HepG2 (cell line): ENCODE measurements at regions not wholly inside any gene's neighbourhood (a gene's known extent, or its start where the extent isn't known, plus 50 kb on each side); places are given as distances from the start of the nearest gene placed in this dataset.

Experiments
- ATAC-seq: fragments of 200-7000 bp; cut with Tn5 transposase; 3 replicates; pipeline ENCODE4 v1.9.1; 2020; ENCODE audit warnings: mild to moderate bottlenecking, moderate library complexity
- BruUV-seq: library from RNA; stranded (reverse); fragments of 400-500 nt; replicated peaks from 2 replicates; lab custom pipeline; 2021; lab: Mats Ljungman, UMichigan
- CTCF ChIA-PET: fragments of 300-600 bp; formaldehyde crosslinking; extraction: SDS; loops from one replicate; lab custom pipeline; 2021; ENCODE audit warnings: low total read pairs, inconsistent platforms, low intra/inter-chr PET ratio; lab: Yijun Ruan, JAX
- POLR2A ChIA-PET: fragments of 350-600 bp; sonication (Branson Sonifier 250); formaldehyde crosslinking; loops from one replicate; lab custom pipeline; 2020; ENCODE audit warnings: antibody characterized with exemption, inconsistent platforms; lab: Yijun Ruan, JAX
- DNase-seq: peaks from one replicate; pipeline ENCODE4 v3.0.0-alpha.2; 2015; ENCODE audit warnings: low spot score
- FAIRE-seq: peaks from 3 replicates; lab custom pipeline; 2011; peaks lifted over from hg19 to GRCh38; lab: Jason Lieb, UNC
- H2AFZ ChIP-seq: one replicate; pipeline ENCODE4 v1.6.1; 2011; ENCODE audit warnings: low read length, inconsistent platforms
- H3K27ac ChIP-seq: fragments of 300-600 bp; 3 replicates; pipeline ENCODE4 v1.8.0; 2011; ENCODE audit warnings: mixed run types, mild to moderate bottlenecking, mixed read lengths, low read length, inconsistent platforms; ENCODE audit not compliant: insufficient read depth; ENCODE audit errors: extremely low read length
- H3K27me3 ChIP-seq, 2 experiments: fragments of 200-600 bp in 1 of 2; 2 replicates in 1 of 2; 3 replicates in 1 of 2; pipeline versions ENCODE4 v1.6.0 to v1.8.0; 2011; ENCODE audit warnings: low read length in 2 of 2, mild to moderate bottlenecking in 2 of 2, moderate library complexity in 2 of 2, inconsistent platforms in 1 of 2; ENCODE audit not compliant: insufficient read depth in 2 of 2, control insufficient read depth in 1 of 2
- H3K36me3 ChIP-seq, 2 experiments: fragments of 200-600 bp in 1 of 2; replicated peaks in 1 of 2; 2 replicates in 1 of 2; 3 replicates in 1 of 2; pipeline versions ENCODE4 v1.5.1 to v1.8.0; 2011; ENCODE audit warnings: low read length in 2 of 2, inconsistent platforms in 1 of 2; ENCODE audit not compliant: insufficient read depth in 2 of 2, control insufficient read depth in 1 of 2
- H3K4me1 ChIP-seq: 2 replicates; pipeline ENCODE4 v1.5.1; 2012; ENCODE audit warnings: low read length, inconsistent platforms; ENCODE audit not compliant: insufficient read depth
- H3K4me2 ChIP-seq: 2 replicates; pipeline ENCODE4 v1.6.0; 2011; ENCODE audit warnings: low read depth, low read length, inconsistent platforms
- H3K4me3 ChIP-seq, 3 experiments: fragments of 200-600 bp in 1 of 3; sonication (generic), shearing (Covaris generic) in 1 of 3; replicated peaks in 1 of 3; 2 replicates each; pipeline ENCODE4 v1.5.1; 2011 to 2016; ENCODE audit warnings: low read length in 3 of 3, inconsistent platforms in 2 of 3, low read depth in 2 of 3, mild to moderate bottlenecking in 2 of 3, control low read depth in 1 of 3, mixed read lengths in 1 of 3; ENCODE audit not compliant: insufficient read depth in 1 of 3
- H3K79me2 ChIP-seq: one replicate; pipeline ENCODE4 v1.6.1; 2011; ENCODE audit warnings: low read length, inconsistent platforms; ENCODE audit not compliant: insufficient read depth
- H3K9ac ChIP-seq: 2 replicates; pipeline ENCODE4 v1.6.0; 2011; ENCODE audit warnings: mild to moderate bottlenecking, low read depth, low read length, inconsistent platforms; ENCODE audit not compliant: insufficient read depth
- H3K9me3 ChIP-seq: 2 replicates; pipeline ENCODE4 v1.5.1; 2012; ENCODE audit warnings: mild to moderate bottlenecking, low read length
- H4K20me1 ChIP-seq: 2 replicates; pipeline ENCODE4 v1.6.0; 2011; ENCODE audit warnings: inconsistent platforms, mild to moderate bottlenecking, low read length, moderate library complexity; ENCODE audit not compliant: insufficient read depth
- AKAP8 ChIP-seq: sonication (generic); formaldehyde crosslinking; IDR thresholded peaks from 2 replicates; pipeline ENCODE4 v1.5.1; 2020; ENCODE audit warnings: mild to moderate bottlenecking, missing genetic modification reagents
- FLYWCH1 ChIP-seq: sonication (generic); formaldehyde crosslinking; IDR thresholded peaks from 2 replicates; pipeline ENCODE4 v1.8.1; 2023; ENCODE audit warnings: mild to moderate bottlenecking, missing genetic modification reagents
- KDM3A ChIP-seq: IDR thresholded peaks from 2 replicates; pipeline ENCODE4 v1.6.1; 2018; ENCODE audit warnings: low read depth, missing compliant biosample characterization
- POLR2G ChIP-seq: fragments of 200-400 bp; formaldehyde crosslinking; IDR thresholded peaks from 2 replicates; pipeline ENCODE4 v1.6.1; 2018; ENCODE audit warnings: mild to moderate bottlenecking, low read depth, low read length, moderate library complexity
- SNAPC5 ChIP-seq: sonication (generic); formaldehyde crosslinking; IDR thresholded peaks from 2 replicates; pipeline ENCODE4 v1.8.1; 2023; ENCODE audit warnings: mild to moderate bottlenecking, missing genetic modification reagents, borderline replicate concordance
- ZNF235 ChIP-seq: sonication (generic); formaldehyde crosslinking; IDR thresholded peaks from 2 replicates; pipeline ENCODE4 v1.8.1; 2023; ENCODE audit warnings: mild to moderate bottlenecking, missing genetic modification reagents, borderline replicate concordance
- WGBS: methylation state at CpG from one replicate; pipeline ENCODE4 v1.1.6; 2017; ENCODE audit warnings: low lambda C conversion rate; 5-methylcytosine and 5-hydroxymethylcytosine counted together
- in situ Hi-C: cut with HindIII; loops from 2 replicates; pipeline ENCODE4 v1.10.0; 2017; ENCODE audit warnings: low pct_unique_long_range_greater_than_20kb; ENCODE audit not compliant: extremely low pct_ligation_motif_present
- intact Hi-C: fragments of 100-400 bp; cut with micrococcal nuclease; formaldehyde crosslinking; loops from one replicate; pipeline ENCODE4 v1.10.0; 2022; ENCODE audit not compliant: unreplicated experiment
- TF ChIP-seq, protein P1 (sequence below): sonication (generic); formaldehyde crosslinking; IDR thresholded peaks from 2 replicates; pipeline ENCODE4 v1.5.1; 2020; ENCODE audit warnings: missing genetic modification reagents, mild to moderate bottlenecking, borderline replicate concordance
- TF ChIP-seq, protein P2 (sequence below): sonication (generic); formaldehyde crosslinking; conservative IDR thresholded peaks from 2 replicates; pipeline ENCODE4 v1.8.1; 2023; ENCODE audit warnings: missing genetic modification reagents
- TF ChIP-seq, protein P3 (sequence below): sonication (generic); formaldehyde crosslinking; IDR thresholded peaks from 2 replicates; pipeline ENCODE4 v1.8.0; 2022; ENCODE audit warnings: mild to moderate bottlenecking, missing genetic modification reagents; ENCODE audit not compliant: insufficient replicate concordance
- TF ChIP-seq, protein P4 (sequence below): sonication (generic); formaldehyde crosslinking; IDR thresholded peaks from 2 replicates; pipeline ENCODE4 v1.4.0; 2020; ENCODE audit warnings: missing genetic modification reagents, borderline replicate concordance
- TF ChIP-seq, protein P5 (sequence below): IDR thresholded peaks from 2 replicates; pipeline ENCODE4 v1.6.1; 2012; ENCODE audit warnings: inconsistent platforms

GRCh38 chr9:16134351-16134750 is 581.5 kb downstream of the CCDC171 start (continued):
- TF ChIP-seq, protein P1, sequence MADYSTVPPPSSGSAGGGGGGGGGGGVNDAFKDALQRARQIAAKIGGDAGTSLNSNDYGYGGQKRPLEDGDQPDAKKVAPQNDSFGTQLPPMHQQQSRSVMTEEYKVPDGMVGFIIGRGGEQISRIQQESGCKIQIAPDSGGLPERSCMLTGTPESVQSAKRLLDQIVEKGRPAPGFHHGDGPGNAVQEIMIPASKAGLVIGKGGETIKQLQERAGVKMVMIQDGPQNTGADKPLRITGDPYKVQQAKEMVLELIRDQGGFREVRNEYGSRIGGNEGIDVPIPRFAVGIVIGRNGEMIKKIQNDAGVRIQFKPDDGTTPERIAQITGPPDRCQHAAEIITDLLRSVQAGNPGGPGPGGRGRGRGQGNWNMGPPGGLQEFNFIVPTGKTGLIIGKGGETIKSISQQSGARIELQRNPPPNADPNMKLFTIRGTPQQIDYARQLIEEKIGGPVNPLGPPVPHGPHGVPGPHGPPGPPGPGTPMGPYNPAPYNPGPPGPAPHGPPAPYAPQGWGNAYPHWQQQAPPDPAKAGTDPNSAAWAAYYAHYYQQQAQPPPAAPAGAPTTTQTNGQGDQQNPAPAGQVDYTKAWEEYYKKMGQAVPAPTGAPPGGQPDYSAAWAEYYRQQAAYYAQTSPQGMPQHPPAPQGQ: no peak
- no peak for TF ChIP-seq ZNF235 (CRISPR knock-in tag)
- TF ChIP-seq, all 625 proteins: peak for 0

GRCh38 chr9:16135968-16136367 is 583.1 kb downstream of the CCDC171 start:
- no peaks in the 10 kb centered on the region for H3K9me3 ChIP-seq
- no peak overlapping the region for H3K27ac ChIP-seq
- CTCF ChIA-PET: no interaction called here
- no peak overlapping the region for H3K9ac ChIP-seq
- no peak overlapping the region for H3K4me3 ChIP-seq
- H3K4me2 ChIP-seq: no peak overlapping the region
- in situ Hi-C loops: loop anchor here (25.0 kb wide), 1 partner anchor 249 kb away; no protein-coding TSS in a partner anchor
- no peak for ATAC-seq
- POLR2A ChIA-PET: no interaction called here
- no peaks in the 10 kb centered on the region for H3K79me2 ChIP-seq
- no peaks in the 10 kb centered on the region for H3K4me1 ChIP-seq
- no TSS peak for BruUV-seq
- DNase-seq: no peak
- H3K27me3 ChIP-seq: no peaks in the 10 kb centered on the region
- WGBS: no CpG with 5 or more reads among the region's 1 CpG
- no peak for FAIRE-seq
- H4K20me1 ChIP-seq: no peaks in the 10 kb centered on the region
- H2AFZ ChIP-seq: no peak overlapping the region
- no peaks in the 10 kb centered on the region for H3K36me3 ChIP-seq
- intact Hi-C loops: no loop called here
- TF ChIP-seq POLR2G (no peak), FLYWCH1 (CRISPR knock-in tag) (no peak), AKAP8 (CRISPR knock-in tag) (no peak), SNAPC5 (CRISPR knock-in tag) (no peak), KDM3A (CRISPR knock-in tag) (no peak)
- TF ChIP-seq, protein P2, sequence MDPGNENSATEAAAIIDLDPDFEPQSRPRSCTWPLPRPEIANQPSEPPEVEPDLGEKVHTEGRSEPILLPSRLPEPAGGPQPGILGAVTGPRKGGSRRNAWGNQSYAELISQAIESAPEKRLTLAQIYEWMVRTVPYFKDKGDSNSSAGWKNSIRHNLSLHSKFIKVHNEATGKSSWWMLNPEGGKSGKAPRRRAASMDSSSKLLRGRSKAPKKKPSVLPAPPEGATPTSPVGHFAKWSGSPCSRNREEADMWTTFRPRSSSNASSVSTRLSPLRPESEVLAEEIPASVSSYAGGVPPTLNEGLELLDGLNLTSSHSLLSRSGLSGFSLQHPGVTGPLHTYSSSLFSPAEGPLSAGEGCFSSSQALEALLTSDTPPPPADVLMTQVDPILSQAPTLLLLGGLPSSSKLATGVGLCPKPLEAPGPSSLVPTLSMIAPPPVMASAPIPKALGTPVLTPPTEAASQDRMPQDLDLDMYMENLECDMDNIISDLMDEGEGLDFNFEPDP (CRISPR knock-in tag): no peak
- TF ChIP-seq, protein P3, sequence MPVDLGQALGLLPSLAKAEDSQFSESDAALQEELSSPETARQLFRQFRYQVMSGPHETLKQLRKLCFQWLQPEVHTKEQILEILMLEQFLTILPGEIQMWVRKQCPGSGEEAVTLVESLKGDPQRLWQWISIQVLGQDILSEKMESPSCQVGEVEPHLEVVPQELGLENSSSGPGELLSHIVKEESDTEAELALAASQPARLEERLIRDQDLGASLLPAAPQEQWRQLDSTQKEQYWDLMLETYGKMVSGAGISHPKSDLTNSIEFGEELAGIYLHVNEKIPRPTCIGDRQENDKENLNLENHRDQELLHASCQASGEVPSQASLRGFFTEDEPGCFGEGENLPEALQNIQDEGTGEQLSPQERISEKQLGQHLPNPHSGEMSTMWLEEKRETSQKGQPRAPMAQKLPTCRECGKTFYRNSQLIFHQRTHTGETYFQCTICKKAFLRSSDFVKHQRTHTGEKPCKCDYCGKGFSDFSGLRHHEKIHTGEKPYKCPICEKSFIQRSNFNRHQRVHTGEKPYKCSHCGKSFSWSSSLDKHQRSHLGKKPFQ: no peak
- TF ChIP-seq, protein P4, sequence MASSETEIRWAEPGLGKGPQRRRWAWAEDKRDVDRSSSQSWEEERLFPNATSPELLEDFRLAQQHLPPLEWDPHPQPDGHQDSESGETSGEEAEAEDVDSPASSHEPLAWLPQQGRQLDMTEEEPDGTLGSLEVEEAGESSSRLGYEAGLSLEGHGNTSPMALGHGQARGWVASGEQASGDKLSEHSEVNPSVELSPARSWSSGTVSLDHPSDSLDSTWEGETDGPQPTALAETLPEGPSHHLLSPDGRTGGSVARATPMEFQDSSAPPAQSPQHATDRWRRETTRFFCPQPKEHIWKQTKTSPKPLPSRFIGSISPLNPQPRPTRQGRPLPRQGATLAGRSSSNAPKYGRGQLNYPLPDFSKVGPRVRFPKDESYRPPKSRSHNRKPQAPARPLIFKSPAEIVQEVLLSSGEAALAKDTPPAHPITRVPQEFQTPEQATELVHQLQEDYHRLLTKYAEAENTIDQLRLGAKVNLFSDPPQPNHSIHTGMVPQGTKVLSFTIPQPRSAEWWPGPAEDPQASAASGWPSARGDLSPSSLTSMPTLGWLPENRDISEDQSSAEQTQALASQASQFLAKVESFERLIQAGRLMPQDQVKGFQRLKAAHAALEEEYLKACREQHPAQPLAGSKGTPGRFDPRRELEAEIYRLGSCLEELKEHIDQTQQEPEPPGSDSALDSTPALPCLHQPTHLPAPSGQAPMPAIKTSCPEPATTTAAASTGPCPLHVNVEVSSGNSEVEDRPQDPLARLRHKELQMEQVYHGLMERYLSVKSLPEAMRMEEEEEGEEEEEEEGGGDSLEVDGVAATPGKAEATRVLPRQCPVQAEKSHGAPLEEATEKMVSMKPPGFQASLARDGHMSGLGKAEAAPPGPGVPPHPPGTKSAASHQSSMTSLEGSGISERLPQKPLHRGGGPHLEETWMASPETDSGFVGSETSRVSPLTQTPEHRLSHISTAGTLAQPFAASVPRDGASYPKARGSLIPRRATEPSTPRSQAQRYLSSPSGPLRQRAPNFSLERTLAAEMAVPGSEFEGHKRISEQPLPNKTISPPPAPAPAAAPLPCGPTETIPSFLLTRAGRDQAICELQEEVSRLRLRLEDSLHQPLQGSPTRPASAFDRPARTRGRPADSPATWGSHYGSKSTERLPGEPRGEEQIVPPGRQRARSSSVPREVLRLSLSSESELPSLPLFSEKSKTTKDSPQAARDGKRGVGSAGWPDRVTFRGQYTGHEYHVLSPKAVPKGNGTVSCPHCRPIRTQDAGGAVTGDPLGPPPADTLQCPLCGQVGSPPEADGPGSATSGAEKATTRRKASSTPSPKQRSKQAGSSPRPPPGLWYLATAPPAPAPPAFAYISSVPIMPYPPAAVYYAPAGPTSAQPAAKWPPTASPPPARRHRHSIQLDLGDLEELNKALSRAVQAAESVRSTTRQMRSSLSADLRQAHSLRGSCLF (CRISPR knock-in tag): no peak
- TF ChIP-seq, protein P5, sequence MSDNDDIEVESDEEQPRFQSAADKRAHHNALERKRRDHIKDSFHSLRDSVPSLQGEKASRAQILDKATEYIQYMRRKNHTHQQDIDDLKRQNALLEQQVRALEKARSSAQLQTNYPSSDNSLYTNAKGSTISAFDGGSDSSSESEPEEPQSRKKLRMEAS: no peak
